HG03060 (cell line): ENCODE measurements at regions not wholly inside any gene's neighbourhood (a gene's known extent, or its start where the extent isn't known, plus 50 kb on each side); places are given as distances from the start of the nearest gene placed in this dataset.
"Not testable (repeated sequence)": the region's sequence is repeated elsewhere in the genome, so short reads cannot be mapped to it uniquely, and the experiment has no call there.

Source experiments
- ATAC-seq: cut with Tn5 transposase; IDR thresholded peaks from one replicate; pipeline ENCODE4 v1.9.1; 2021; ENCODE audit warnings: low read depth, moderate number of reproducible peaks; ENCODE audit not compliant: unreplicated experiment

GRCh38 chr1:213571843-213572242 lies 415.9 kb upstream of the PROX1 start:
- ATAC-seq: no peak

GRCh38 chr1:213572912-213573647 lies 414.7 kb upstream of the PROX1 start:
- ATAC-seq: no peak

GRCh38 chr1:213573648-213574009 lies 414.1 kb upstream of the PROX1 start:
- no peak for ATAC-seq

- ATAC-seq: no peak
Measured at GRCh38 chr1:213582976-213583567, 404.7 kb upstream of the PROX1 start.

GRCh38 chr1:213584272-213584671 lies 403.5 kb upstream of the PROX1 start:
- ATAC-seq: no peak

GRCh38 chr1:213585402-213585801 lies 402.4 kb upstream of the PROX1 start:
- ATAC-seq: no peak

- ATAC-seq: no peak
Measured at GRCh38 chr1:213585959-213586586, 401.7 kb upstream of the PROX1 start.

- no peak for ATAC-seq
Measured at GRCh38 chr1:213586587-213586972, 401.2 kb upstream of the PROX1 start.

GRCh38 chr1:213596729-213597128 lies 391.0 kb upstream of the PROX1 start:
- no peak for ATAC-seq

- ATAC-seq: no peak
Measured at GRCh38 chr1:213598263-213598662, 389.5 kb upstream of the PROX1 start.

GRCh38 chr1:213600879-213601278 lies 386.9 kb upstream of the PROX1 start:
- ATAC-seq: no peak

- not testable (repeated sequence) for ATAC-seq
Measured at GRCh38 chr1:213601705-213602104, 386.1 kb upstream of the PROX1 start.

- ATAC-seq: no peak
Measured at GRCh38 chr1:213602796-213603486, 384.8 kb upstream of the PROX1 start.

- ATAC-seq: no peak
Measured at GRCh38 chr1:213604477-213604876, 383.3 kb upstream of the PROX1 start.

- ATAC-seq: no peak
Measured at GRCh38 chr1:213605732-213606131, 382.0 kb upstream of the PROX1 start.

GRCh38 chr1:213606252-213606820 lies 381.4 kb upstream of the PROX1 start:
- no peak for ATAC-seq

- no peak for ATAC-seq
Measured at GRCh38 chr1:213613549-213613948, 374.2 kb upstream of the PROX1 start.

- ATAC-seq: no peak
Measured at GRCh38 chr1:213615226-213615916, 372.4 kb upstream of the PROX1 start.

- ATAC-seq: no peak
Measured at GRCh38 chr1:213617133-213617532, 370.6 kb upstream of the PROX1 start.

GRCh38 chr1:213618094-213618493 lies 369.7 kb upstream of the PROX1 start:
- no peak for ATAC-seq
